Fibroblast of lung (primary cell): ENCODE measurements at regions not wholly inside any gene's neighbourhood (a gene's known extent, or its start where the extent isn't known, plus 50 kb on each side); places are given as distances from the start of the nearest gene placed in this dataset.

Experiments used
- DNase-seq, 2 donors: peaks; one replicate each; pipeline versions ENCODE4 v3.0.0 to v3.0.0-alpha.2; 2010; ENCODE audit warnings: low read depth in 2 of 2
- H2AFZ ChIP-seq: 2 replicates; pipeline ENCODE4 v1.5.1; 2012; ENCODE audit warnings: low read length, control low read depth, inconsistent platforms
- H3K27ac ChIP-seq: 2 replicates; pipeline ENCODE4 v1.5.1; 2011; ENCODE audit warnings: low read length, control low read depth; ENCODE audit not compliant: insufficient read depth
- H3K27me3 ChIP-seq: 2 replicates; pipeline ENCODE4 v1.5.1; 2011; ENCODE audit warnings: mild to moderate bottlenecking, low read length; ENCODE audit not compliant: control insufficient read depth, insufficient read depth
- H3K36me3 ChIP-seq: 2 replicates; pipeline ENCODE4 v1.5.1; 2011; ENCODE audit warnings: low read length; ENCODE audit not compliant: control insufficient read depth, insufficient read depth
- H3K4me1 ChIP-seq: 2 replicates; pipeline ENCODE4 v1.5.1; 2011; ENCODE audit warnings: low read length; ENCODE audit not compliant: control insufficient read depth, insufficient read depth; ENCODE audit errors: extremely low read depth
- H3K4me2 ChIP-seq: 2 replicates; pipeline ENCODE4 v1.5.1; 2011; ENCODE audit warnings: low read length, control low read depth; ENCODE audit not compliant: insufficient read depth; ENCODE audit errors: extremely low read depth
- H3K4me3 ChIP-seq, 4 experiments: fragments of 200-600 bp in 1 of 4; sonication (generic) in 1 of 4; replicated peaks in 1 of 4; 2 replicates each; pipeline ENCODE4 v1.5.1; 2011 to 2016; ENCODE audit warnings: low read length in 4 of 4, low read depth in 3 of 4, mild to moderate bottlenecking in 3 of 4, control low read depth in 2 of 4, inconsistent platforms in 1 of 4, mixed read lengths in 1 of 4; ENCODE audit not compliant: insufficient read depth in 1 of 4; ENCODE audit errors: control extremely low read depth in 1 of 4
- H3K79me2 ChIP-seq: 2 replicates; pipeline ENCODE4 v1.5.1; 2012; ENCODE audit warnings: mild to moderate bottlenecking, low read length, inconsistent platforms; ENCODE audit not compliant: control insufficient read depth, insufficient read depth
- H3K9ac ChIP-seq: 2 replicates; pipeline ENCODE4 v1.5.1; 2011; ENCODE audit warnings: mild to moderate bottlenecking, low read length, control low read depth; ENCODE audit not compliant: insufficient read depth
- H3K9me3 ChIP-seq: 2 replicates; pipeline ENCODE4 v1.5.1; 2012; ENCODE audit warnings: low read depth, low read length; ENCODE audit not compliant: control insufficient read depth, insufficient read depth
- H4K20me1 ChIP-seq: 2 replicates; pipeline ENCODE4 v1.5.1; 2011; ENCODE audit warnings: low read length; ENCODE audit not compliant: control insufficient read depth, insufficient read depth; ENCODE audit errors: extremely low read depth
- EZH2 ChIP-seq: IDR thresholded peaks from 2 replicates; pipeline ENCODE4 v1.5.1; 2012; ENCODE audit warnings: low read length, control low read depth, mild to moderate bottlenecking; ENCODE audit errors: missing control alignments
- TF ChIP-seq, protein P1 (sequence below), 2 donors: IDR thresholded peaks in 1 of 2; conservative IDR thresholded peaks in 1 of 2; 1 replicate in 1 of 2; 2 replicates in 1 of 2; pipeline ENCODE4 v1.5.1; 2011 to 2012; ENCODE audit warnings: low read length in 2 of 2, control low read depth in 1 of 2, inconsistent platforms in 1 of 2, low read depth in 1 of 2, mild to moderate bottlenecking in 1 of 2

DNA sequence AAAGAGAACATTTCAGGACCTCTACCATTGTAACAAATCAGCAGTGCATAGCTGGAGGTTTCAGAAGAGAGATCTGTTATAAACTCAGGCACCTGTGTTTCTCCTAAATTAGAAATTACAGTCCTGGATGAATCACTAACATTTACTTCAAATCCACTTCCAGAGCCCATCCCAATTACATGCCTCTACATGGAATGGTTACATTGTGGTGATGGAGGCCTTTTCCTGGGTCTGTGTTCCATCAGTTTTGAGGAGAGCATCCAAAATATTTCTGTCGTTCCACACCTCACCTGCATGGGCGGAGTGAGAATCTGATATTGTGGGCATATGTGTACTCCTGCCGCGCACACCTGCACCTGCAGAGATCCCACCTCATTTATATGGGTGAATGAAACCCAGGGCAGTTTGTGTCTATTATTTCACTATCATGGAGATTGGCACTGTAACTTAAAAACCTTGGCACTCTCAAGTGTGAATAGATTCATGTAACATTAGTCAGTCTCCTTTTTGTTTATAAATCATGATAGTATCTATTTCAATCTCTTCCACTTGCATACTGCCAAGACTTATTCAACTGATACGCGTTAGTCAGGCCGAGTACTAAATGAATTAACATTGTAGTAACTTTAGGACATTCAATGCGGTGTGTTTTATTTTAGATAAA is 215.1 kb upstream of the FAR2 start:
- H3K27ac ChIP-seq, result no peak overlapping the region
- peak in 1 of 2 donors; percentile 84 for DNase-seq
- no peaks in the 10 kb centered on the region for H3K9me3 ChIP-seq

DNA sequence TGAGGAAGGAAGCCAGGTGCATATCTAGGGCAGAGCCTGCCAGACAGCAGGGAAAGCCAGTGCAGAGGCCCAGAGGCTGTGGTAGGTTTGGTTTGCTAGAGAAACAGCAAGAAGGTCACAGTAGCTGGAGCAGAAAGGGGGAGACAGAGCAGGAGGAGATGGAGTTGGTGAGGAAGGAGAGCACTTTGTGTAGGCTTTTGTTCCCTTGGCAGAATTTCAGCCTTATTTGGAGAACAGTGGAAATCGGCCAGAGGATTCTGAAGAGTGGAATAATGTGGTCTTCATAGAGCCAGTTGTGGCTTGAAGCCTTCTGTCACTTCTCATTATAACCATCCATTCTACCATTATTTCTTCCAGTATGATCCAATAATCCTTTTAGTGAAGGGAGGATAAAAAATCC is 212.9 kb upstream of the FAR2 start:
- no peaks in the 10 kb centered on the region for H3K9me3 ChIP-seq
- no peak for TF ChIP-seq EZH2
- no peak overlapping the region for H2AFZ ChIP-seq
- H3K4me2 ChIP-seq, result no peak overlapping the region
- no peaks in the 10 kb centered on the region for H3K79me2 ChIP-seq
- peak in 1 of 2 donors; percentile 29 for DNase-seq
- H3K4me3 ChIP-seq, result no peak overlapping the region
- H3K27me3 ChIP-seq, result no peaks in the 10 kb centered on the region
- no peak overlapping the region for H3K27ac ChIP-seq
- H3K9ac ChIP-seq, result no peak overlapping the region
- no peaks in the 10 kb centered on the region for H3K36me3 ChIP-seq
- no peaks in the 10 kb centered on the region for H4K20me1 ChIP-seq
- H3K4me1 ChIP-seq, result peaks cover 2% of the 10 kb centered on the region

More for the DNA sequence above, 215.1 kb upstream of the FAR2 start:
- H3K9ac ChIP-seq, result no peak overlapping the region
- no peak overlapping the region for H3K4me2 ChIP-seq
- H3K79me2 ChIP-seq, result no peaks in the 10 kb centered on the region
- H3K4me3 ChIP-seq, result no peak overlapping the region
- H4K20me1 ChIP-seq, result no peaks in the 10 kb centered on the region
- no peak for TF ChIP-seq EZH2
- TF ChIP-seq, protein P1, sequence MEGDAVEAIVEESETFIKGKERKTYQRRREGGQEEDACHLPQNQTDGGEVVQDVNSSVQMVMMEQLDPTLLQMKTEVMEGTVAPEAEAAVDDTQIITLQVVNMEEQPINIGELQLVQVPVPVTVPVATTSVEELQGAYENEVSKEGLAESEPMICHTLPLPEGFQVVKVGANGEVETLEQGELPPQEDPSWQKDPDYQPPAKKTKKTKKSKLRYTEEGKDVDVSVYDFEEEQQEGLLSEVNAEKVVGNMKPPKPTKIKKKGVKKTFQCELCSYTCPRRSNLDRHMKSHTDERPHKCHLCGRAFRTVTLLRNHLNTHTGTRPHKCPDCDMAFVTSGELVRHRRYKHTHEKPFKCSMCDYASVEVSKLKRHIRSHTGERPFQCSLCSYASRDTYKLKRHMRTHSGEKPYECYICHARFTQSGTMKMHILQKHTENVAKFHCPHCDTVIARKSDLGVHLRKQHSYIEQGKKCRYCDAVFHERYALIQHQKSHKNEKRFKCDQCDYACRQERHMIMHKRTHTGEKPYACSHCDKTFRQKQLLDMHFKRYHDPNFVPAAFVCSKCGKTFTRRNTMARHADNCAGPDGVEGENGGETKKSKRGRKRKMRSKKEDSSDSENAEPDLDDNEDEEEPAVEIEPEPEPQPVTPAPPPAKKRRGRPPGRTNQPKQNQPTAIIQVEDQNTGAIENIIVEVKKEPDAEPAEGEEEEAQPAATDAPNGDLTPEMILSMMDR (conservative IDR thresholded peaks at IDR 0.05 in 1 of 2, IDR thresholded peaks at IDR 0.05 in 1 of 2; ENCODE audit: low read depth in 1 of 2, low read length in 2 of 2), result no peak
- no peaks in the 10 kb centered on the region for H3K27me3 ChIP-seq
- H2AFZ ChIP-seq, result no peak overlapping the region
- H3K4me1 ChIP-seq, result no peaks in the 10 kb centered on the region
- no peaks in the 10 kb centered on the region for H3K36me3 ChIP-seq

DNA sequence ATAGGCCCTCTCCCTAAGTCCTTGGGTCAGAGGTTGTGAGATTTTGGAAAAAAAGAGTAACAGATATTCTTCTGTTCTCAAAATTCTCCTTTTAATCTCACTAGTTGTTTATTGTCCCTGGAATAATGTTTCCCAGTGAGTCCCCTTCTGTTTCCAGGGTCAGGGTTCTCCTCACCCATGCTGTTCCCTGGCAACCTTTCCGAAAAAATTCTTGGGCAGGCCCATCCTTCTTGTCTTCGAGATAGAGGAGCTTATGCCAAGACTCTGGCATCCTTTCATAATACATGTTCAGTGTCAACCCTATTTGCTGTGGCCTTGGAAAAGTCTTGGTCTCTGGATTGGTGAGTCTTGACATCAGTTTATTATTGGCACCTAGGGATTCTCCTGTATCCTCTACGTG is 212.4 kb upstream of the FAR2 start:
- Histone ChIP-seq H3K79me2 (no peaks in the 10 kb centered on the region), H3K27ac (no peak overlapping the region), H3K9me3 (no peaks in the 10 kb centered on the region), H3K9ac (no peak overlapping the region), H3K4me2 (no peak overlapping the region), H3K36me3 (no peaks in the 10 kb centered on the region), H3K27me3 (no peaks in the 10 kb centered on the region), H3K4me3 (no peak overlapping the region), H2AFZ (no peak overlapping the region), H4K20me1 (no peaks in the 10 kb centered on the region), H3K4me1 (peaks cover 2% of the 10 kb centered on the region)
- TF ChIP-seq, protein P1 (conservative IDR thresholded peaks at IDR 0.05 in 1 of 2, IDR thresholded peaks at IDR 0.05 in 1 of 2; ENCODE audit: low read depth in 1 of 2, low read length in 2 of 2), result no peak
- TF ChIP-seq EZH2, result no peak
- DNase-seq, result no peak
